SK-N-SH (cell line): ENCODE measurements at regions not wholly inside any gene's neighbourhood (a gene's known extent, or its start where the extent isn't known, plus 50 kb on each side); places are given as distances from the start of the nearest gene placed in this dataset.

Experiments
- CTCF ChIP-seq: fragments of 200-600 bp; sonication (generic); IDR thresholded peaks from 2 replicates; pipeline ENCODE4 v1.6.1; 2017; ENCODE audit warnings: antibody characterized with exemption, mild to moderate bottlenecking, moderate library complexity
- POLR2AphosphoS5 ChIP-seq: IDR thresholded peaks from 2 replicates; pipeline ENCODE4 v1.6.1; 2012; ENCODE audit warnings: low read depth, low read length
- REST ChIP-seq: IDR thresholded peaks from 2 replicates; pipeline ENCODE4 v1.6.1; 2012; ENCODE audit warnings: mild to moderate bottlenecking, low read depth, low read length, moderate library complexity

- TF ChIP-seq CTCF = no peak
- no peak for TF ChIP-seq REST
- TF ChIP-seq POLR2AphosphoS5 = no peak
Observed at GRCh38 chr18:66833646-66834045, 229.8 kb upstream of the CDH19 start.
